GM23248 (cell line): ENCODE measurements at regions not wholly inside any gene's neighbourhood (a gene's known extent, or its start where the extent isn't known, plus 50 kb on each side); places are given as distances from the start of the nearest gene placed in this dataset.

ENCODE experiments used
- DNase-seq: peaks from one replicate; pipeline ENCODE4 v3.0.0-alpha.2; 2015
- H2AFZ ChIP-seq: fragments of 200-600 bp; sonication (generic); 2 replicates; pipeline ENCODE4 v1.6.1; 2016; ENCODE audit warnings: antibody characterized with exemption
- H3F3A ChIP-seq: fragments of 200-600 bp; sonication (generic); 2 replicates; pipeline ENCODE4 v1.6.1; 2016; ENCODE audit warnings: mild to moderate bottlenecking, antibody characterized with exemption, mixed run types; ENCODE audit not compliant: insufficient read depth
- H3K27ac ChIP-seq: fragments of 200-600 bp; sonication (generic); 2 replicates; pipeline ENCODE4 v1.5.1; 2016; ENCODE audit warnings: mild to moderate bottlenecking
- H3K27me3 ChIP-seq: fragments of 200-600 bp; sonication (generic); replicated peaks from 2 replicates; pipeline ENCODE4 v1.6.1; 2016; ENCODE audit warnings: mild to moderate bottlenecking; ENCODE audit not compliant: insufficient read depth
- H3K36me3 ChIP-seq: fragments of 200-600 bp; sonication (generic); 2 replicates; pipeline ENCODE4 v1.6.1; 2016; ENCODE audit warnings: low read depth, mild to moderate bottlenecking
- H3K4me1 ChIP-seq: fragments of 200-600 bp; sonication (generic); 2 replicates; pipeline ENCODE4 v1.6.1; 2016; ENCODE audit warnings: mild to moderate bottlenecking; ENCODE audit not compliant: insufficient read depth
- H3K4me2 ChIP-seq: fragments of 200-600 bp; sonication (generic); one replicate; pipeline ENCODE4 v1.6.1; 2016; ENCODE audit warnings: mild to moderate bottlenecking; ENCODE audit not compliant: unreplicated experiment
- H3K4me3 ChIP-seq: fragments of 200-600 bp; sonication (generic); 2 replicates; pipeline ENCODE4 v1.5.1; 2016; ENCODE audit warnings: mild to moderate bottlenecking
- H3K79me2 ChIP-seq: fragments of 200-600 bp; sonication (generic); 2 replicates; pipeline ENCODE4 v1.6.1; 2016; ENCODE audit warnings: mild to moderate bottlenecking; ENCODE audit not compliant: insufficient read depth
- H3K9ac ChIP-seq: fragments of 200-600 bp; sonication (generic); 2 replicates; pipeline ENCODE4 v1.6.1; 2016; ENCODE audit warnings: mild to moderate bottlenecking
- H3K9me2 ChIP-seq: fragments of 200-600 bp; sonication (generic); 2 replicates; pipeline ENCODE4 v1.6.1; 2016; ENCODE audit warnings: mixed run types, mild to moderate bottlenecking, moderate library complexity; ENCODE audit not compliant: insufficient read depth
- H3K9me3 ChIP-seq: fragments of 200-600 bp; sonication (generic); one replicate; pipeline ENCODE4 v1.6.1; 2017; ENCODE audit warnings: low read depth
- H4K20me1 ChIP-seq: fragments of 200-600 bp; sonication (generic); 2 replicates; pipeline ENCODE4 v1.6.0; 2016; ENCODE audit not compliant: insufficient read depth
- EZH2 ChIP-seq: fragments of 200-600 bp; sonication (generic); IDR thresholded peaks from 2 replicates; pipeline ENCODE4 v1.6.1; 2018; ENCODE audit warnings: antibody characterized with exemption, mild to moderate bottlenecking; ENCODE audit not compliant: insufficient read depth, poor library complexity, severe bottlenecking
- EZH2phosphoT487 ChIP-seq: fragments of 200-600 bp; sonication (generic); IDR thresholded peaks from 2 replicates; pipeline ENCODE4 v1.6.1; 2018; ENCODE audit warnings: antibody characterized with exemption, moderate library complexity, mild to moderate bottlenecking, low read depth; ENCODE audit not compliant: insufficient read depth
- WGBS, 2 experiments: methylation state at CpG; one replicate each; pipeline ENCODE4 v1.1.6; 2015 to 2017; ENCODE audit warnings: low lambda C conversion rate in 2 of 2, low coverage in 1 of 2; ENCODE audit errors: missing lambda C conversion rate in 2 of 2; 5-methylcytosine and 5-hydroxymethylcytosine counted together
- in situ Hi-C: fragments of 300-500 bp; cut with MboI; formaldehyde crosslinking; loops from 2 replicates; pipeline ENCODE4 v1.15.0; 2020

GRCh38 chr13:33676045-33676989 is 141.6 kb upstream of the RFC3 start:
- H3K4me2 ChIP-seq = peak overlapping the region; percentile 97
- peak overlapping the region; percentile 92 for H2AFZ ChIP-seq
- peak overlapping the region; percentile 77 for H3K4me3 ChIP-seq
- TF ChIP-seq EZH2phosphoT487 = no peak
- TF ChIP-seq EZH2 = no peak
- H3K27ac ChIP-seq = no peak overlapping the region; the same call in 1 of the 2 replicates
- in situ Hi-C loops = no loop called here
- peaks cover 16% of the 10 kb centered on the region for H3K4me1 ChIP-seq
- H3F3A ChIP-seq = peaks cover 4% of the 10 kb centered on the region; the same call in 1 of the 2 replicates
- no peaks in the 10 kb centered on the region for H3K79me2 ChIP-seq
- H3K9me3 ChIP-seq = no peaks in the 10 kb centered on the region
- H3K9me2 ChIP-seq = no peaks in the 10 kb centered on the region
- no peaks in the 10 kb centered on the region for H3K27me3 ChIP-seq
- WGBS, 2 experiments = 2 to 3% methylated on average over 13 of the region's 13 CpGs
- peak overlapping the region; percentile 59 for H3K9ac ChIP-seq
- DNase-seq = peak; percentile 69
- H3K36me3 ChIP-seq = no peaks in the 10 kb centered on the region
- H4K20me1 ChIP-seq = no peaks in the 10 kb centered on the region

GRCh38 chr13:33677215-33677614 is 140.7 kb upstream of the RFC3 start:
- peaks cover 16% of the 10 kb centered on the region for H3K4me1 ChIP-seq
- H3K27me3 ChIP-seq = no peaks in the 10 kb centered on the region
- DNase-seq = no peak
- no peak overlapping the region for H3K27ac ChIP-seq
- 90 to 98% methylated on average over 1 of the region's 1 CpG for WGBS, 2 experiments
- peak overlapping the region; percentile 92; the same call in 1 of the 2 replicates for H2AFZ ChIP-seq
- no peak overlapping the region for H3K4me3 ChIP-seq
- no peak overlapping the region for H3K9ac ChIP-seq
- TF ChIP-seq EZH2phosphoT487 = no peak
- no peak for TF ChIP-seq EZH2
- peaks cover 4% of the 10 kb centered on the region; the same call in 1 of the 2 replicates for H3F3A ChIP-seq
- in situ Hi-C loops = no loop called here
- no peaks in the 10 kb centered on the region for H3K9me2 ChIP-seq
- H3K9me3 ChIP-seq = no peaks in the 10 kb centered on the region
- no peaks in the 10 kb centered on the region for H3K79me2 ChIP-seq
- H3K36me3 ChIP-seq = no peaks in the 10 kb centered on the region
- H3K4me2 ChIP-seq = peak overlapping the region; percentile 97
- no peaks in the 10 kb centered on the region for H4K20me1 ChIP-seq

- H3K9ac ChIP-seq = no peak overlapping the region
- H3K4me1 ChIP-seq = peaks cover 16% of the 10 kb centered on the region
- H2AFZ ChIP-seq = no peak overlapping the region
- no peaks in the 10 kb centered on the region for H3K27me3 ChIP-seq
- H3K9me3 ChIP-seq = no peaks in the 10 kb centered on the region
- in situ Hi-C loops = no loop called here
- peaks cover 4% of the 10 kb centered on the region; the same call in 1 of the 2 replicates for H3F3A ChIP-seq
- no peak overlapping the region for H3K27ac ChIP-seq
- no peaks in the 10 kb centered on the region for H3K79me2 ChIP-seq
- no peak overlapping the region for H3K4me2 ChIP-seq
- H3K4me3 ChIP-seq = no peak overlapping the region
- no peaks in the 10 kb centered on the region for H3K9me2 ChIP-seq
- no peaks in the 10 kb centered on the region for H4K20me1 ChIP-seq
- WGBS, 2 experiments = 82 to 83% methylated on average over 9 of the region's 9 CpGs
- TF ChIP-seq EZH2 (no peak), EZH2phosphoT487 (no peak)
- no peaks in the 10 kb centered on the region for H3K36me3 ChIP-seq
- DNase-seq = no peak
Measured at GRCh38 chr13:33678084-33678483, 139.9 kb upstream of the RFC3 start.

- Histone ChIP-seq H4K20me1 (no peaks in the 10 kb centered on the region), H3K9ac (peak overlapping the region; percentile 30), H3K9me3 (no peaks in the 10 kb centered on the region), H3K4me3 (no peak overlapping the region), H2AFZ (peak overlapping the region; percentile 64), H3K27ac (peak overlapping the region; percentile 35), H3K4me1 (peaks cover 16% of the 10 kb centered on the region), H3K36me3 (no peaks in the 10 kb centered on the region), H3K4me2 (peak overlapping the region; percentile 16), H3K9me2 (no peaks in the 10 kb centered on the region), H3F3A (peaks cover 4% of the 10 kb centered on the region; the same call in 1 of the 2 replicates), H3K27me3 (no peaks in the 10 kb centered on the region), H3K79me2 (no peaks in the 10 kb centered on the region)
- peak; percentile 79 for DNase-seq
- 33% methylated on average over 11 of the region's 11 CpGs for WGBS, 2 experiments
- in situ Hi-C loops = no loop called here
- TF ChIP-seq EZH2 = no peak
Measured at GRCh38 chr13:33678906-33679657, 138.9 kb upstream of the RFC3 start.
